ENCODE measurements at regions not wholly inside any gene's neighbourhood (a gene's known extent, or its start where the extent isn't known, plus 50 kb on each side); places are given as distances from the start of the nearest gene placed in this dataset.
"Not testable (repeated sequence)": the region's sequence is repeated elsewhere in the genome, so short reads cannot be mapped to it uniquely, and the experiment has no call there.

DNA sequence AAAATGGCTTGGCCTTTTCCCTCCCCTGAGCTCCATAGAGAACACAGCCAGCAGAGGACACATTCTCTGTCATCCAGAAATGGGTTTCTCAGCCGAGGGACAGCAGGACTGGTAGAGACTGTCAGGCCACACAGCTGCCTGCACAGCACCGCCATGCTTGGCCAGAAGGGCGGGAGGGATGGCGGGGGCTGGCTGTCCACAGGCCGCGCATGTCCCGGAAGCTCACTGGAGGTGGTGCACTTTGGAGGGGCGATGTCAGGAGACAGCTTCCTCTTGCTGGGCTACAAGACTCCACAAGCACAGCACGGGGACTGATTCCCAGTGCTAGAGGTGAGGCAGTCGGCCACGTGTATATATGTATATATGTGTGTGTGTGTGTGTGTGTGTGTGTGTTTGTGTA is 125.3 kb downstream of the GOLGA6L4 start:
- DNase-seq (ENCODE audit: low spot score) = not testable (repeated sequence)

DNA sequence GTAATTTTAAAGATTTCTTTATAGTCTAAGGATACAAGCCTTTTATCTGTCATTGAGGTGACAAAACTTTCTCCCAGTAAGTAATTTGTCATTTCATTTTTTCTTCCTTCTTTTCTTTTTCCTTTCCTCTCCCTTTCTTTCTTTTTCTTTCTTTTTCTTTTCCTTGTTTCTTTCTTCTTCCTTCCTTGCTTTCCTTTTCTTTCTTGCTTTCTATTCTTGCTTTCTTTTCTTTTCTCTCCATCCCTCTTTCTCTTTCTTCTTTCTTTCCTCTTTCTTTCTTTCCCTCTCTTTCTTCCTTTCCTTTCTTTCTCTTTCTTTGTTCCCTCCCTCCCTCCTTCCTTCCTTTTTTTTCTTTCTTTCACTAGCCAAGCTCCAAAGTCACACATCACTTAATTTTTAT is 148.8 kb downstream of the GOLGA6L4 start:
- not testable (repeated sequence) for DNase-seq (ENCODE audit: low spot score)

DNA sequence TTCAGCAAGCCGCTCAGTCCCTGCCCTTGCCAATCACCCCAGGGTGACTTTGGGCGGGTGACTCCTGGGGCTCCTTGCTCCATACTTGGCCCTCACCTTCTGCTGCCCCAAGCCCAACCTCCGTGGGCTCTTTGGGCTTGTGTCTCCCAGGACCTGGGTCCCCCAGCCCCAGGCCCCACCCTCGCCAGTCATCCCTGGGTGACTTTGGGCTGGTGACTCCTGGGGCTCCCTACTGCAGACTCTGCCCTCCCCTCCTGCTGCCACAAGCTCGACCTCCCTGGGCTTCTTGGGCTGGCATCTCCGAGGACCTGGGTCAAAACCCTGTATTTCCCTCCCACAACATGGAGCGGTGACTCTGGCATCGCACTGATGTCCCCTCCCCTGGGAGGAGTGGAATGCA is 151.5 kb downstream of the GOLGA6L4 start:
- DNase-seq (ENCODE audit: low spot score) = no peak

DNA sequence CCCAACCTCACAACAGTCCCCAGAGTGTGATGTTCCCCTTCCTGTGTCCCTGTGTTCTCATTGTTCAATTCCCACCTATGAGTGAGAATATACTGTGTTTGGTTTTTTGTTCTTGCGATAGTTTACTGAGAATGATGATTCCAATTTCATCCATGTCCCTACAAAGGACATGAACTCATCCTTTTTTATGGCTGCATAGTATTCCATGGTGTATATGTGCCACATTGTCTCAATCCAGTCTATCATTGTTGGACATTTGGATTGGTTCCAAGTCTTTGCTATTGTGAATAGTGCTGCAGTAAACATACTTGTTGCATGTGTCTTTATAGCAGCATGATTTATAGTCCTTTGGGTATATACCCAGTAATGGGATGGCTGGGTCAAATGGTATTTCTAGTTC is 152.6 kb downstream of the GOLGA6L4 start:
- DNase-seq (ENCODE audit: low spot score) = not testable (repeated sequence)

DNA sequence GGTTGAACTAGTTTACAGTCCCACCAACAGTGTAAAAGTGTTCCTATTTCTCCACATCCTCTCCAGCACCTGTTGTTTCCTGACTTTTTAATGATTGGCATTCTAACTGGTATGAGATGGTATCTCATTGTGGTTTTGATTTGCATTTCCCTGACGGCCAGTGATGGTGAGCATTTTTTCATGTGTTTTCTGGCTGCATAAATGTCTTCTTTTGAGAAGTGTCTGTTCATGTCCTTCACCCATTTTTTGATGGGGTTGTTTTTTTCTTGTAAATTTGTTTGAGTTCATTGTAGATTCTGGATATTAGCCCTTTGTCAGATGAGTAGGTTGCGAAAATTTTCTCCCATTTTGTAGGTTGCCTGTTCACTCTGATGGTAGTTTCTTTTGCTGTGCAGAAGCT is 153.1 kb downstream of the GOLGA6L4 start:
- not testable (repeated sequence) for DNase-seq (ENCODE audit: low spot score)

DNA sequence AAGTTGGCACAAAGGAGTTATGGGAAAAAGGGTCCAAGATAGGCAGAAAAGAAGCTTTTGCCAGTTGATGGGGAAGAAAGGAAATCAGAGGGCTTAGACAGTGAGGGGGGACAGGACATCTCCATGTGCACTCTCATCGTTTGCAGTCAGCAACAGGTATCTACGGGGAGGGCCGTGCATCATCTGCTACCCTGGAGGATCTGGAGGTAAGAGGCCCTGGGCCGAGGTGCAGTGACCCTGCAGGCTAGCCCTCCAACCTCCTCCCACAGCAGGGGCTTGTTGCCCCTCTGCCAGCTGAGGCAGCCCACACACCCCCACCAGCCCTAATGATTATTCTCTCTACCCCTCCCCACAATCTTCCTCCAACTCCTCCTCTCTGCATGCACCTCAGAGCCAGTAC is 154.8 kb downstream of the GOLGA6L4 start:
- not testable (repeated sequence) for DNase-seq (ENCODE audit: low spot score)

DNA sequence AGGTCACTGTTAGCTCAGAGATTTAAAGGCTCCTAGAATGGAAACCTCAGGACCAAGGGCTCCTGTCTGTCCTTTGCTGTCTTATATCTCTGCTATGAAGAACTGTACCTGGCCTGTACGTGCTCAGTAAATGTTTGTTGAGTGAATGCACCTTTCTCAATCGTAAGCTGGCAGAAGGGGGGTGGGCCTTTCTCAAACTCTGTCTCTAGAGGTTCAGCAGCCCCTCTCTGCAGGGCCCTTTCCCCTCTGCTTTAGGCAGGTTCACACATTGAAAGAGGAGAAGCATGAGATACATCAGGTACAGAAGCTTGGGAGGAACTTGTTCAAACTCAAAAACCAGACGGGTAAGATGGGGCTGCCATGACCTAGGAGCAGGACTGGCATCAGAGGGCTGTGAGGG is 155.6 kb downstream of the GOLGA6L4 start:
- DNase-seq (ENCODE audit: low spot score) = no peak

DNA sequence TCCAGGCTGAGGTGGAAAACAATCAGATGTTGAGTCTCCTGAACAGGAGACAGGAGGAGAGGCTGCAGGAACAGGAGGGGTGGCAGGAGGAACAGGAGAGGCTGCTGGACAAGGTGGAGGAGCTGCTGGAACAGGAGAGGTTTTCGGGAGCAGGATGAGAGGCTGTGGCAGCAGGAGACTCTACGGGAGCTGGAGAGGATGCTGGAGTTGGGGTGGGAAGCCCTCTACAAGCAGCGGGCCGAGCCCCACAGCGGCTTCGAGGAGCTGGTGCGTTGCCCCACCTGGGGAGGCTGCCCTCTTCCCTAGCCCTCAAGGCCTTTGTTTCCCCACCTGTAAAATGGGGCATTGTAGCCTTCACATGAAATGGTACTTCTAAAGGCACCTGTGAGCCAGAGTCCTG is 156.4 kb downstream of the GOLGA6L4 start:
- not testable (repeated sequence) for DNase-seq (ENCODE audit: low spot score)

DNA sequence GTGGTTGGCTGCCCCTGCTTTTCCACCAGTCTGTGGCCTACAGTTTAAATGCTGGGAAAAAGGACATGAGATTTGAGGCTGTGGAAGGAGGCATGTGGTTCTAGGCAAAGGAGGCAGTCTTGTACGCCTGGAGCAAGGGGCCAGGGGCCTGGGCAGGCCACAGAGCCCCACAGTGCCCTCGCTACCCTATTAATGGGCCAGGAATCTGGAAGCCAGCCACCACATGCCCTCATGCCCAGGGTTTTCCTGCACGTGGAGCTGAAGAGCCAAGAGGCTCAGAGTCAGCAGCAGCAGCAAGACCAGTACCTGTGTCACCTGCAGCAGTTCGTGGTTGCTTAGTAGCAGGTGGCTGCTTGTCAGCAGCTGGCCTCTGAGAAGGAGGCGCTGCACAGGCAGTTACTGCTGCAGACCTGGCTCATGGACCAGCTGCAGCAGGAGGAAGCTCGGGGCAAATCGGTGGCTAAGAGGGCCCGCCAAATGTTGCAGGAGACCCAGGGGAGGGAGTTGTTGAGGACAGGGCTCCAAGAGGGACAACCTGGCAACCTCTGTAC is 157.9 kb downstream of the GOLGA6L4 start:
- DNase-seq (ENCODE audit: low spot score) = not testable (repeated sequence)

DNA sequence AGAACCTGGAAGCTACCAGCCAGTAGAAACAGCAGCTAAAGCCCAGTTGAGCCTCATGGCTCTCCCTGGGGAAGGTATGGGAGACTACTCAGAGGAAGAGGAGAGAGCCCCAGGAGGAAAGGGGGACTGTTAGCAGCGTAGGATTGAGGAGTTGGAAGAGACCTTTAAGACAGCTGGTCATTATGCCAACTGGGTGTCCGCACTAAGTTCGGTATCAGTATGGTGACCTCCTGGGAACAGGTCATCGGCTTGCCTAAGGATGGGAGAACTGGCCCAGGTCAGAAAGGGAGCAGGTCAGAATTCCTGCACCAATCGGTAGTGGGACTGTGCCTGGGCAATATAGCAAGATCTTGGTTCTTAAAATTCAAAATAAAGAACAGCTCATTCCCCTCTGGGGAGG is 158.4 kb downstream of the GOLGA6L4 start:
- not testable (repeated sequence) for DNase-seq (ENCODE audit: low spot score)

DNA sequence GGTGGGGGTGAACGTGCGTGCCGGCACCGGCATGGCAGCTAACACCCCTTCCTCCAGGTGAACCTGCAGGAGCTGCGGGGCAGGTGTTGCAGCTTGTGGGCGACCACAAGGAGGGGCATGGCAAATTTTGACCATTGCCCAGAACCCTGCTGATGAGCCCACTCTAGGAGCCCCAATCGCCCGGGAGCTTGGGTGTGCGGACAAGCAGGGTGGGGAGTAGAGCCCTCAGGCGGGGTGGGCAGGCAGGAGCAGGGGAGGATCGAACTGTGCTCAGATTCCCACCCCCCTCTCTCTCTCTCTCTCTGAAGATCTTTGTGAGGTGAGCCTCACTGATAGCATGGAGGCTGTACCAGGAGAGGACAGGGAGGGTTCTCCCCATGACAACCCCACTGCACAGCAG is 159.8 kb downstream of the GOLGA6L4 start:
- not testable (repeated sequence) for DNase-seq (ENCODE audit: low spot score)

DNA sequence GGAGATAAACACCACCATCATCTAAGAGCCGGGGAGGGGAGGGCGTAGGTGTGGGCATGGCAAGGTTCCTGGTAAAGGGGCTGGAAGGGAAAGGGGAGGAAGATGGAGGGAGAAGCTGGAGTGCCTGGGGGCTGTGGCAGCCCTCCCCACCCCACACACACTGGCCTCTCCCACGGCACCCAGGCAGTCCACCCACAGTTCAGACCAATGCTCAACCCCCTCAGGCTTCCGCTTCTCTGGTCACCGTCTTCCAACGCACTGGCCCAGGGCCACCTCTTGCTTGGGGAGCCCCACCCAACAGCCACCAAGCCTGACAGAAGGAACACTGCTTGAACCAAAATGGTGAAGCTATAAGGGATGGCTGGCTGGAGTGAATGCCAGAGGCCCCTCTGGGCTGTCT is 160.3 kb downstream of the GOLGA6L4 start:
- not testable (repeated sequence) for DNase-seq (ENCODE audit: low spot score)

DNA sequence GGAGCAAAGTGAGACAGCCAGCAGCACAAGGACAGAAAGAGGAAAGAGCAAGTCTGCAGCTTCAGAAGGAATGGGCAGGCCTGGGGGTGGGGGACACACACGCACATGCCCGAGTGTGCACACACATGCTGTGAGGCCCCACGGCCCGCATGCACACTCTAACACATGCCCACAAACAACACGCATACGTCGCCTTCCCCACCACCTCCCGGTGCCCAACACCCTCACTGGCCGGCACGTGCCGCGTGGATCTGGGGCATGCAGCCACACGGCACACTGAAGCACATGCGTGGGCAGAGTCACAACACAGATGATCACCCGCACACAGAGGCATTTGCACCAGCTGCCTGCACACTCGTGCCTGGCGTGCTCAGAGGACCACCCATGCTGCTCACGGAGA is 161.5 kb downstream of the GOLGA6L4 start:
- DNase-seq (ENCODE audit: low spot score) = not testable (repeated sequence)

DNA sequence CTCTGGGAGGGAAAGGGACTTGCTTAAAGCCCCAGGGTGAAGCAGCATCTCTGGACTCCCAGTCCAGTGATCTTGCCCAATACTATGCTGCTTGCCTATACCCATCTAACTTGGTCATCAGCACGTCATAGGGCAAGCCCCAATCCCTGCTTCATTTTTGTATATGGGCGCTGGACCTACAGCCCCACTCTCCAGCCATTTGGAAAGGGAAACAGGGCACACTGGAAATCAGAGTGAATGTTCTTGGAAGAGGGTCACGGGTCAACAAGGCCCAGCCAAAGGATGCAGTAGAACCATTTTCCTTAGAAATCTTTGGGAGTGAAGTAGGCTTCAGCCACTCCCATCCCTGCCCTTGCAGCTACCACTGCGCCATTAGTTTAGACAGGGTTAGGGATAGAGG is 162.5 kb downstream of the GOLGA6L4 start:
- DNase-seq (ENCODE audit: low spot score) = not testable (repeated sequence)

DNA sequence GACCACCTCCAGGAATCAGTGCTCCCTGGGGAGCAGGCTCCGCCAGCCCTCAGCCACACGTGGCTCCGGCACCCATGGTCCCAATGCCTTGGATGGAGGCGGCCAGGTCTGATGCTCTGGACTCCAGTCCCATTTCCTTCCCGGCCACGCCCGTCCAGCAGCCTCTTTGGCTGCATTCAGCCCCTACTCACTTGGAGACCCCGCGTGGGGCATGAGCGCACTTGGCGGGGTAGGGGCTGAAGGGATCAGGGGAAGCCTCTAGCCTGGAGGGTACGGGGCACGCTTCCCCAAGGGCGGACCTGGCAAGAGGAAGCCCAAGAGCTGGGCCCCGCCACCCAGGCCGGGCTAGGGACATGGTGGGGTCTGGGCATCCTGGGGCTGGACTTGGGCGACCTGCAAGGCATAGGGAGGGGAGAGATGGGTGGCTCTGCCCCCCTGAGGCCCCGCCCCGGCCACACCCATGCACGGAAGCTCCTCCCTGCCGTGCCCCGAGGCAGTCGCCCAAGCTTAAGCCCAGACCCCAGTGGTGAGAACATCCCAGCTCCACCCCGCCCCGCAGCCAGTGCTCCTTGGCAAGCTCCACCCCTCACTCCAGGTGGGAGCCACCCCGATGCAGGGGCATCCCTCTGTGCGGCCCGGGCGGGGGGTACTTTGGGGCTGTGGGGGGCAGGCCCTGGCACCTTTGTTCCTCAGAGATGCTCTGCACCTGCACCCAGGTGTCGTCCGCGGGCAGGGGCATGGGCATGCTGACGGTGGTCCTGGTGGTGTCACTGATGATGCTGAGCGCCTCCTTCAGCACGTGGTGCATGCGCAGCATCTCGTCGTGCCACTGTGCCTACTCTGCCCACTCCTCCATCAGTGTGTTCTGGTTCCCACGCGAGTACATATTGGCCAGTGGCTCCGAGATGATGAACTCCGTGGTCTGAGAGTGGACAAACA is 163.5 kb downstream of the GOLGA6L4 start:
- DNase-seq (ENCODE audit: low spot score) = no peak

DNA sequence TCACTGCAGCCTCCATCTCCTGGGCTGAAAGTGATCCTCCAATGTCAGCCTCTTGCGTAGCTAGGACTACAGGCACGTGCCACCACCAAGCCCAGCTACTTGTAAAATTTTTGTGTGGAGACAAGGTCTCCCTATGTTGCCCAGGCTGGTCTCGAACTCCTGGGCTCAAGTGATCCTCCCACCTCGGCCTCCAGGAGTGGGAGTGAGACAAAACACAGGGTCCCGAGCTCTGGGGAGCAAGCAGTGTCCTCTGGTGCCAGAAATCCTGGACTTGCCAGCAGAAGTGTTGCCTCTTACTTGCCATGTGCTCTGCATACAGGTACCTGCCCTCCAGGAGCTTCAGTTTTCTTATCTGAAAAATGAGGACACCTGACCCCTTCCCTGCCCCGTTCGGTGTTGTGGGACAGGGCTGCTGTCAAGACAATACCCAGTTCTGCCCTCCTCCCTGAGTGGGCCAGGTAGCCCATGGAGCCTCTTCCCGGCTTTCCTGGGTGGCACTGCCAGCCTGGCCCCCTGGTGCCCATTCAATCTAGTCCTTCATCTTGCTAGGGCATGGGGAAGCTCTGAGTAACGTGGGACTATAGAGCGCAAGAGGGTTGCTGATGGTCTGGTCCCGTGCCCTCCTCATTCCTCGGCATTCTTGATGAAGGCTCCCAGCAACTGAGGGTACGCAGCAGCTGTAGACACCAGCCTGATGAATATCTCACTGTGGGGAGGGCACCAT is 164.6 kb downstream of the GOLGA6L4 start:
- DNase-seq (ENCODE audit: low spot score) = no peak

DNA sequence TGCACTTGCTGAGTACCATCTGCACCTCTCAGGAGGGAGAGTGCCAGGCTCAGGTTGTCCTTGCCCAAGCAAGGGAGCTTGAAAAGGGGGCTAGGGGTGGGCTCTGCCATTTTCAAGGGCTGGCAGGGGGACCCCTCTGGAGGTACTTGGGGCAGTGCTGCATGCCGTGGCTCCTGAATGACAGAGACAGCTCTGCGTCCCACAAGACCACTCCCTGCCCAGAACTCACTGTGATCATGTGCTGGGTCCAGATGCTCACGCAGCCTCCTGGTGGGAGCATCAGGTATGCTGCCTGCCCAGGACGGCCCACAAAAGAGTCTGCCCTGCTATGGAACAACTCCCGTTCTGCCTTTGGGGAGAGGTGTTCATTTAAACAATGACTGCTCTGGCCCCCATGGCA is 165.2 kb downstream of the GOLGA6L4 start:
- DNase-seq (ENCODE audit: low spot score) = no peak

DNA sequence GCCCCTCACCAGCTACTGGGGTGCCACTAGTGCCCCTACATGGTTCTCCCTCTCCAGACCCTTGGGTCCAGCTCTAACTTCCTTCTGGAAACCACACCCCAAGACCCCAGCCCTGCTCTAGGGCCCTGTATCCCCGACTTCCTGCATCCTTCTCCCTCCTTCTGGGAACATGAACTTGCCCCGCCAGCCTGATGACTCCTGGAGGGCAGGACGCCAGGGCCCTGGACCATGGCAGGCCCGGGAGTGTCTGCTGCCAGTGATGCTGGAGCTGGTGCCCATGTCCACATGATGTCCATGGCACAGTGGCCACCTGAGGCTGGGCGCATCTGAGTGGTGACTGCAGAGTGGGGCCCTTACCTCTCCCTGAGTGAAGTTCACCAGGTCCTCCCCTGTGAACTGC is 165.9 kb downstream of the GOLGA6L4 start:
- not testable (repeated sequence) for DNase-seq (ENCODE audit: low spot score)

DNA sequence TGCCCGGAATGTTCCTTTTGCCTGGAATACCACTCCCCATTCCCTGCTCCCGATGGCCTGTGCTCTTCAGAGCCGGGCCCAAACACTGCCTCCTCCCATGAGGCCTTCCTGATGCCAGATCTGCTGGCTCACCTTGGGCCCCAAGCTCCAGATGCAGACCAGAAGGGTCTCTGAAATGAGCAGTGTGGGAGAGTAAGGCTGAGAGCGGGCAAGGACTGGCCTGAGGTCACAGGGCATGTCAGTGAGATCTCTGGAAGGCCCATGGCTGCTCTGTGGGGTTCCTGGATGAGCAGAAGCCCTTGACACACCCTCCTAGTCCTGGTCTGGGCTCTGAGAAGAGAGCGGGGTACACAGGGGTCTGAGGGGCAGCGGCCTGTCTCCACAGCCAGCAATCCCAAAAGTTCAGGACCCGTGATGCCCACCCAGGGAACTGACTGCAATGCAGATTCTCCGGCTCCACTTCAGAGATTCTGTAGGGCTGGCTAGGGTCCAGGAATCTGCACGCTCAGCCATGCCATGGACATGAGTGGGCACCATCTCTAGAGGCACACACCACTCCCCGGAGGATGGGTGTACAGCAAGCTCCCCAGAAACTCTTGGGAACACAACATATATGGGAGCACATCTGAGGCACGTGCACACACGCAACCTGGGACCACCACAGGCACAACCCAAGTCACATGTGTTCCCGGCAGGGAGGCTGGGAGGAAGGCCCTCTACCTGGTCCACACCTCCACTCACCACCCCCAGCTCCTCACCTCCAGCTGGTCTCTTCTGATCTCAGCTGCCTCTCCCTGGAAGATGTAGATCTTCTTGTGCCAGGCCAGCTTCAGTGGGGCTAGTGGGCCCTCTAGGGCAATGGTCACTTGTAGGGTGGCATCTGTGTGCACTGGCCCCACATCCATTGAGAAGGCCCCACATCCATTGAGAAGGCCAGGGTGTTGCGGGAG is 166.6 kb downstream of the GOLGA6L4 start:
- not testable (repeated sequence) for DNase-seq (ENCODE audit: low spot score)

DNA sequence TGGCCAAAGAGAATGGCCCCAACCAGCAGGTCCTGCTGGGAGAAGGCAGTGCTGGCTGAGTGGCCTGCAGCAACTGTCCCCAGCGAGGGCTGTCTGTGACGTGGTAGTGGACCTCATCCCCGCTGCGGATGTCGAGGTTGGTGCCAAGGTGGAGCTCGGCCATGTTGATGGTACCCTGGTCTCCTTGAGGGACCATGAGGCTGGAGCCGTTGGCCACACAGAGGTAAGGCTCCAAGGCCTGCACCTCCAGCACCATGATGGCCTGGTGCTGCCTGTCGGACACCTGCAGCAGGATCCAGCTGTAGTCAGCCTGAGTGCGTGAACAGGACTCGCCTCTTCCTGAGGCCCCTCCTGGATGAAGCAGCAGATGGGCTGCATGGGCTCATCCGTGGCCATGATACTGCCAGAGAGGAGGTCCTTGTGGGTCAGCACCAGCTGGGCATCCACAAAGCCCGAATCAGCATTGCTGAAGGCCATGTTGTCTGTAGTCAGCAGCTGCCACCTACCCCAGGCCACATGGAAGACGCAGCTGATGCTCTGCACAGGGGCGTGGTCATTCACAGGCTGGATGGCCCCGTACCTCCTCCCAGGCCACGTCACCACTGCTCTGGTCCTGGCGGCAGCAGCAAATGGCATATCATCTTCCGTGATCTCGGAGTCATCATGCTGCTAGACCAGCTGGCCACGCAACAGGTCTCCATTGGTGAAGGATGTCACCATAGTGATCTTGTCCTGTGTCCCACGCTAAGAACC is 167.5 kb downstream of the GOLGA6L4 start:
- no peak for DNase-seq (ENCODE audit: low spot score)

DNA sequence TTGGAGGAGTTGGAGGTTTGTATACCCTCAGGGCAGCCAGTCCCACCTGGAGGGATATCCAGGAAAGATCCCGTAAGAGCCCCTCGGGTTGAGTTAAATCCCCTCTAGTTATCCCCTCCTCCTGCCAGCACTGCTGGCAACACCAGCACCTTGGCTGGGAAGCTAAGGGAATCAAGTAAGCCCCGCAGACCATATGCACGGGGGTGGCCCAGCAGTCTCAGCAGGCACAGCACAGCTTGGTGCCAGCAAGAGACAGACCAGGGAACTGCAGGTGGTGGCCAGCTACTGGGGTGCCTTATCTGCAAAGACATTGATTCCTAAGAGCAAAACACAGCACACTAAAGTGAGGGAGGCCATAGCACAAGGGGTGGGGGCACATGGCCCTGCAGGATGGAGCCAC is 173.8 kb downstream of the GOLGA6L4 start:
- not testable (repeated sequence) for DNase-seq (ENCODE audit: low spot score)
